HEK293 (cell line): ENCODE measurements at regions not wholly inside any gene's neighbourhood (a gene's known extent, or its start where the extent isn't known, plus 50 kb on each side); places are given as distances from the start of the nearest gene placed in this dataset.

Source experiments
- CTCF ChIA-PET: fragments of 350-600 bp; formaldehyde crosslinking; extraction: SDS; loops from one replicate; lab custom pipeline; 2021; ENCODE audit warnings: antibody characterized with exemption; lab: Yijun Ruan, JAX
- POLR2A ChIA-PET: fragments of 300-600 bp; formaldehyde crosslinking; extraction: SDS; loops from one replicate; lab custom pipeline; 2020; ENCODE audit warnings: antibody characterized with exemption, inconsistent platforms; lab: Yijun Ruan, JAX
- H3K27ac ChIP-seq: fragments of 200-500 bp; sonication (Bioruptor generic); 2 replicates; pipeline ENCODE4 v1.5.1; 2014; ENCODE audit warnings: low read depth, low read length, control low read depth, inconsistent platforms; ENCODE audit errors: extremely low read depth
- H3K36me3 ChIP-seq, 2 experiments: fragments of 200-500 bp in 1 of 2; sonication (Bioruptor generic) in 1 of 2; 1 replicate in 1 of 2; 2 replicates in 1 of 2; pipeline ENCODE4 v1.5.1; 2014 to 2017; ENCODE audit warnings: inconsistent platforms in 2 of 2, low read length in 2 of 2; ENCODE audit not compliant: control insufficient read depth in 2 of 2, insufficient read depth in 1 of 2
- H3K4me1 ChIP-seq: fragments of 200-500 bp; sonication (Bioruptor generic); 2 replicates; pipeline ENCODE4 v1.5.1; 2014; ENCODE audit warnings: mild to moderate bottlenecking, low read length, inconsistent platforms; ENCODE audit not compliant: control insufficient read depth, insufficient read depth
- H3K4me3 ChIP-seq: 2 replicates; pipeline ENCODE4 v1.5.1; 2011; ENCODE audit warnings: low read depth, mild to moderate bottlenecking, control low read depth, low read length, moderate library complexity
- H3K9me3 ChIP-seq: fragments of 200-500 bp; sonication (Bioruptor generic); 2 replicates; pipeline ENCODE4 v1.5.1; 2014; ENCODE audit warnings: low read depth, low read length, inconsistent platforms; ENCODE audit not compliant: control insufficient read depth, insufficient read depth
- ELK4 ChIP-seq: IDR thresholded peaks from 2 replicates; pipeline ENCODE4 v1.6.1; 2011; ENCODE audit warnings: mild to moderate bottlenecking, low read depth, low read length, borderline replicate concordance
- GLI4 ChIP-seq: fragments of 450-650 bp; formaldehyde crosslinking; IDR thresholded peaks from 2 replicates; pipeline ENCODE4 v1.5.1; 2016; ENCODE audit warnings: missing biosample characterization, missing genetic modification characterization
- KLF1 ChIP-seq: fragments of 450-650 bp; formaldehyde crosslinking; IDR thresholded peaks from 2 replicates; pipeline ENCODE4 v1.5.1; 2016; ENCODE audit warnings: missing biosample characterization, missing genetic modification characterization
- KLF8 ChIP-seq: fragments of 450-650 bp; formaldehyde crosslinking; IDR thresholded peaks from 2 replicates; pipeline ENCODE4 v1.5.1; 2016; ENCODE audit warnings: missing biosample characterization, missing genetic modification characterization
- PRDM6 ChIP-seq: fragments of 450-650 bp; formaldehyde crosslinking; IDR thresholded peaks from 2 replicates; pipeline ENCODE4 v1.5.1; 2017; ENCODE audit warnings: missing biosample characterization, missing genetic modification characterization
- SCRT2 ChIP-seq: fragments of 450-650 bp; formaldehyde crosslinking; IDR thresholded peaks from 2 replicates; pipeline ENCODE4 v1.5.1; 2016; ENCODE audit warnings: missing biosample characterization, missing genetic modification characterization
- TRIM28 ChIP-seq: IDR thresholded peaks from 2 replicates; pipeline ENCODE4 v1.6.1; 2011; ENCODE audit warnings: low read length, control low read depth, borderline replicate concordance
- ZBTB20 ChIP-seq: fragments of 450-650 bp; formaldehyde crosslinking; IDR thresholded peaks from 2 replicates; pipeline ENCODE4 v1.5.1; 2016; ENCODE audit warnings: missing biosample characterization, missing genetic modification characterization
- ZBTB6 ChIP-seq: fragments of 450-650 bp; formaldehyde crosslinking; IDR thresholded peaks from 2 replicates; pipeline ENCODE4 v1.5.1; 2017; ENCODE audit warnings: missing biosample characterization, missing genetic modification characterization
- ZFP3 ChIP-seq: fragments of 450-650 bp; formaldehyde crosslinking; IDR thresholded peaks from 2 replicates; pipeline ENCODE4 v1.5.1; 2016; ENCODE audit warnings: low read depth, missing biosample characterization, missing genetic modification characterization
- ZFP41 ChIP-seq: fragments of 450-650 bp; formaldehyde crosslinking; IDR thresholded peaks from 2 replicates; pipeline ENCODE4 v1.5.1; 2016; ENCODE audit warnings: missing biosample characterization, missing genetic modification characterization, borderline replicate concordance
- ZFP69B ChIP-seq: fragments of 450-650 bp; formaldehyde crosslinking; IDR thresholded peaks from 2 replicates; pipeline ENCODE4 v1.5.1; 2016; ENCODE audit warnings: missing biosample characterization, missing genetic modification characterization
- ZNF155 ChIP-seq: fragments of 450-650 bp; formaldehyde crosslinking; IDR thresholded peaks from 2 replicates; pipeline ENCODE4 v1.5.1; 2016; ENCODE audit warnings: missing biosample characterization, missing genetic modification characterization
- ZNF174 ChIP-seq: fragments of 450-650 bp; formaldehyde crosslinking; IDR thresholded peaks from 2 replicates; pipeline ENCODE4 v1.5.0; 2017; ENCODE audit warnings: missing biosample characterization, mild to moderate bottlenecking, missing genetic modification characterization
- ZNF18 ChIP-seq: fragments of 450-650 bp; formaldehyde crosslinking; IDR thresholded peaks from 2 replicates; pipeline ENCODE4 v1.5.1; 2016; ENCODE audit warnings: missing biosample characterization, missing genetic modification characterization
- ZNF24 ChIP-seq: fragments of 450-650 bp; formaldehyde crosslinking; IDR thresholded peaks from 2 replicates; pipeline ENCODE4 v1.5.1; 2016; ENCODE audit warnings: missing biosample characterization, missing genetic modification characterization
- ZNF311 ChIP-seq: fragments of 450-650 bp; formaldehyde crosslinking; IDR thresholded peaks from 2 replicates; pipeline ENCODE4 v1.5.1; 2017; ENCODE audit warnings: missing biosample characterization, missing genetic modification characterization, borderline replicate concordance
- ZNF37A ChIP-seq: fragments of 450-650 bp; IDR thresholded peaks from 2 replicates; pipeline ENCODE4 v1.5.1; 2018; ENCODE audit warnings: missing biosample characterization, missing genetic modification characterization
- ZNF704 ChIP-seq: fragments of 450-650 bp; formaldehyde crosslinking; IDR thresholded peaks from 2 replicates; pipeline ENCODE4 v1.5.1; 2016; ENCODE audit warnings: missing biosample characterization, missing genetic modification characterization
- ZNF791 ChIP-seq: fragments of 450-650 bp; formaldehyde crosslinking; IDR thresholded peaks from 2 replicates; pipeline ENCODE4 v1.5.1; 2016; ENCODE audit warnings: missing biosample characterization, missing genetic modification characterization
- ZNF792 ChIP-seq: fragments of 450-650 bp; formaldehyde crosslinking; IDR thresholded peaks from 2 replicates; pipeline ENCODE4 v1.5.1; 2016; ENCODE audit warnings: missing biosample characterization, missing genetic modification characterization
- ZSCAN23 ChIP-seq: fragments of 450-650 bp; formaldehyde crosslinking; IDR thresholded peaks from 2 replicates; pipeline ENCODE4 v1.5.1; 2016; ENCODE audit warnings: missing biosample characterization, missing genetic modification characterization
- ZXDB ChIP-seq: fragments of 450-650 bp; formaldehyde crosslinking; IDR thresholded peaks from 2 replicates; pipeline ENCODE4 v1.5.1; 2016; ENCODE audit warnings: missing biosample characterization, missing genetic modification characterization
- TF ChIP-seq, protein P1 (sequence below): fragments of 450-650 bp; formaldehyde crosslinking; IDR thresholded peaks from 2 replicates; pipeline ENCODE4 v1.5.1; 2017; ENCODE audit warnings: missing biosample characterization, missing genetic modification characterization
- TF ChIP-seq, protein P2 (sequence below): fragments of 450-650 bp; formaldehyde crosslinking; IDR thresholded peaks from 2 replicates; pipeline ENCODE4 v1.5.1; 2016; ENCODE audit warnings: missing biosample characterization, missing genetic modification characterization

DNA sequence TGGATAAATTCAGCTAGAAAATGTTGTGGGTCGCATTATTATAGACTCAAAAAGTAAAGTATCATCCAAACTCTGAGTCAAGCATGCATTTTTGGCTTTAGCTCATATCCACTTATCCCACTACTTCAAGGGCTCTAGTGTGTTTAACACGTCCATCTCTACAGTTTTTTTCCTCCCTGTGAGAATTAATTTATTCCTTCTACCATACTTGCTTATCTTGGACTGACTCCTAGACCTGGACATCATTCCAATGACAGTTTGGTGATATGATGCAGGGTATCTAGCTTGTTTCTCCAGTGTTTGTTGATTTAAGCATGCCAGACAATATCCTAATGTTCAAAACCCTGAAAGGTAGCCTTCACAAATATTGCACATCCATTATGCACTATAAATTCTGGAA is 1037.1 kb upstream of the INTU start:
- H3K4me1 ChIP-seq, result no peaks in the 10 kb centered on the region
- TF ChIP-seq, protein P1, sequence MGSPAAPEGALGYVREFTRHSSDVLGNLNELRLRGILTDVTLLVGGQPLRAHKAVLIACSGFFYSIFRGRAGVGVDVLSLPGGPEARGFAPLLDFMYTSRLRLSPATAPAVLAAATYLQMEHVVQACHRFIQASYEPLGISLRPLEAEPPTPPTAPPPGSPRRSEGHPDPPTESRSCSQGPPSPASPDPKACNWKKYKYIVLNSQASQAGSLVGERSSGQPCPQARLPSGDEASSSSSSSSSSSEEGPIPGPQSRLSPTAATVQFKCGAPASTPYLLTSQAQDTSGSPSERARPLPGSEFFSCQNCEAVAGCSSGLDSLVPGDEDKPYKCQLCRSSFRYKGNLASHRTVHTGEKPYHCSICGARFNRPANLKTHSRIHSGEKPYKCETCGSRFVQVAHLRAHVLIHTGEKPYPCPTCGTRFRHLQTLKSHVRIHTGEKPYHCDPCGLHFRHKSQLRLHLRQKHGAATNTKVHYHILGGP (tag by site-specific recombination), result no peak
- no peak for TF ChIP-seq KLF1
- TF ChIP-seq ZNF174 (tag by site-specific recombination), result no peak
- TF ChIP-seq KLF8 (tag by site-specific recombination), result no peak
- no peak for TF ChIP-seq ZSCAN23 (tag by site-specific recombination)
- TF ChIP-seq ZNF18 (tag by site-specific recombination), result no peak
- no peak for TF ChIP-seq ZBTB6 (tag by site-specific recombination)
- TF ChIP-seq ZFP41 (tag by site-specific recombination), result no peak
- no peak for TF ChIP-seq ZNF37A
- H3K4me3 ChIP-seq, result no peak overlapping the region
- H3K27ac ChIP-seq, result no peak overlapping the region
- no peaks in the 10 kb centered on the region for H3K36me3 ChIP-seq
- H3K9me3 ChIP-seq, result no peaks in the 10 kb centered on the region
- POLR2A ChIA-PET, result no interaction called here
- CTCF ChIA-PET, result interaction anchor here (0.7 kb wide), 1 partner anchor 1010 kb away, joined by 5 read pairs; no protein-coding TSS in a partner anchor

- ChIA-PET POLR2A (no interaction called here), CTCF (no interaction called here)
- no peaks in the 10 kb centered on the region for H3K9me3 ChIP-seq
- no peaks in the 10 kb centered on the region for H3K36me3 ChIP-seq
- no peak overlapping the region for H3K27ac ChIP-seq
- no peak overlapping the region for H3K4me3 ChIP-seq
- no peaks in the 10 kb centered on the region for H3K4me1 ChIP-seq
- TF ChIP-seq KLF8 (tag by site-specific recombination), result no peak
- TF ChIP-seq ZBTB20 (tag by site-specific recombination), result no peak
- TF ChIP-seq ZFP3 (tag by site-specific recombination), result no peak
- TF ChIP-seq, protein P2, sequence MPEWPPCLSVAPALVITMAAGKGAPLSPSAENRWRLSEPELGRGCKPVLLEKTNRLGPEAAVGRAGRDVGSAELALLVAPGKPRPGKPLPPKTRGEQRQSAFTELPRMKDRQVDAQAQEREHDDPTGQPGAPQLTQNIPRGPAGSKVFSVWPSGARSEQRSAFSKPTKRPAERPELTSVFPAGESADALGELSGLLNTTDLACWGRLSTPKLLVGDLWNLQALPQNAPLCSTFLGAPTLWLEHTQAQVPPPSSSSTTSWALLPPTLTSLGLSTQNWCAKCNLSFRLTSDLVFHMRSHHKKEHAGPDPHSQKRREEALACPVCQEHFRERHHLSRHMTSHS (tag by site-specific recombination), result no peak
- TF ChIP-seq GLI4 (tag by site-specific recombination), result no peak
- no peak for TF ChIP-seq PRDM6
- no peak for TF ChIP-seq ZNF791
- no peak for TF ChIP-seq ELK4
- no peak for TF ChIP-seq ZXDB
- no peak for TF ChIP-seq TRIM28
- no peak for TF ChIP-seq ZNF792
- no peak for TF ChIP-seq ZNF704 (tag by site-specific recombination)
- no peak for TF ChIP-seq ZNF311
- no peak for TF ChIP-seq ZNF24 (tag by site-specific recombination)
- TF ChIP-seq SCRT2 (tag by site-specific recombination), result no peak
- TF ChIP-seq ZFP69B (tag by site-specific recombination), result no peak
- TF ChIP-seq ZNF155, result no peak
Measured at GRCh38 chr4:126599746-126600145, 1033.0 kb upstream of the INTU start.
